Omental fat pad (tissue), 3 donors: ENCODE measurements at regions not wholly inside any gene's neighbourhood (a gene's known extent, or its start where the extent isn't known, plus 50 kb on each side); places are given as distances from the start of the nearest gene placed in this dataset.

Source experiments
- ATAC-seq: fragments of 150-250 bp; one replicate; pipeline ENCODE4 v1.9.1; 2016; ENCODE audit warnings: mild to moderate bottlenecking, moderate library complexity; ENCODE audit not compliant: low FRiP score
- DNase-seq: peaks from one replicate; pipeline ENCODE4 v3.0.0-alpha.2; 2019; ENCODE audit warnings: low spot score
- TF ChIP-seq, protein P1 (sequence below), 3 donors: fragments of 450-650 bp; IDR thresholded peaks; one replicate each; pipeline ENCODE4 v1.5.1; 2016 to 2017; ENCODE audit warnings: antibody characterized with exemption in 3 of 3, mild to moderate bottlenecking in 3 of 3, moderate library complexity in 2 of 3

DNA sequence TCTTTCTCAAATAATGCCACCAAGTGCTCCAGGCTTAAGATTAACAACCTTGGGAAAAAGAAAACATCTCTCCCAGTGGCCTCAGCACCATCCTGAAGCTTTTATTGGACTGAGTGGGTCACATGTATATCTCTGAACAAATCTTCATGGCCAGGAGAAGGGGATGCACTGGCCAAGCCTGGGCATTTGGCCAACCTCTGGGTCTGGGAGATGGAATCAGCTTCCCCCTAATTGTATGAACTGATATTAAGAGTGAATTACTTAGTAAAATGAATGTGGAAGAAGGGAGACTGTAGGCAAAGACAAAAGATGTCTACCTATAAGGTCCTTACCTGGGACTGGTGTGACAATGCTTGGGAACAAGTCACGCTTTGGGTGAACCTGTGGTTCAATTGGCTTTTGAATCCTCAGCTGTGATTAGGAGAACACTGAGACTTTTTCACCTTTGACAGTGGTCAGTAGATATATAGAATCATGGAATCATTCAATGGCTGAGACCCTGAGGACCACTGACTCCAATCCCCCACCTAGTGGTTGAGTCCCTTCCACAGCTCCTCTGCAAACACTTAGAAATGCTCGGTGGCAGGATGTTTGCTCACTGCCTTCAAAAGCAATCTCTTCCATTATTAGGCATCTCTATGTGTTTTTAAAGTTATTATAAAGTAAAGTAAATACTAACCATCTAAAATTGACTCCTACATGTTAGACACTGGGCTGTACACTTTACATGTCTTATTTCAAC, 102.6 kb upstream of the ATP1A1 start:
- no peak for DNase-seq
- TF ChIP-seq, protein P1, sequence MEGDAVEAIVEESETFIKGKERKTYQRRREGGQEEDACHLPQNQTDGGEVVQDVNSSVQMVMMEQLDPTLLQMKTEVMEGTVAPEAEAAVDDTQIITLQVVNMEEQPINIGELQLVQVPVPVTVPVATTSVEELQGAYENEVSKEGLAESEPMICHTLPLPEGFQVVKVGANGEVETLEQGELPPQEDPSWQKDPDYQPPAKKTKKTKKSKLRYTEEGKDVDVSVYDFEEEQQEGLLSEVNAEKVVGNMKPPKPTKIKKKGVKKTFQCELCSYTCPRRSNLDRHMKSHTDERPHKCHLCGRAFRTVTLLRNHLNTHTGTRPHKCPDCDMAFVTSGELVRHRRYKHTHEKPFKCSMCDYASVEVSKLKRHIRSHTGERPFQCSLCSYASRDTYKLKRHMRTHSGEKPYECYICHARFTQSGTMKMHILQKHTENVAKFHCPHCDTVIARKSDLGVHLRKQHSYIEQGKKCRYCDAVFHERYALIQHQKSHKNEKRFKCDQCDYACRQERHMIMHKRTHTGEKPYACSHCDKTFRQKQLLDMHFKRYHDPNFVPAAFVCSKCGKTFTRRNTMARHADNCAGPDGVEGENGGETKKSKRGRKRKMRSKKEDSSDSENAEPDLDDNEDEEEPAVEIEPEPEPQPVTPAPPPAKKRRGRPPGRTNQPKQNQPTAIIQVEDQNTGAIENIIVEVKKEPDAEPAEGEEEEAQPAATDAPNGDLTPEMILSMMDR (IDR thresholded peaks at IDR 0.05): no peak
- ATAC-seq: no peak

DNA sequence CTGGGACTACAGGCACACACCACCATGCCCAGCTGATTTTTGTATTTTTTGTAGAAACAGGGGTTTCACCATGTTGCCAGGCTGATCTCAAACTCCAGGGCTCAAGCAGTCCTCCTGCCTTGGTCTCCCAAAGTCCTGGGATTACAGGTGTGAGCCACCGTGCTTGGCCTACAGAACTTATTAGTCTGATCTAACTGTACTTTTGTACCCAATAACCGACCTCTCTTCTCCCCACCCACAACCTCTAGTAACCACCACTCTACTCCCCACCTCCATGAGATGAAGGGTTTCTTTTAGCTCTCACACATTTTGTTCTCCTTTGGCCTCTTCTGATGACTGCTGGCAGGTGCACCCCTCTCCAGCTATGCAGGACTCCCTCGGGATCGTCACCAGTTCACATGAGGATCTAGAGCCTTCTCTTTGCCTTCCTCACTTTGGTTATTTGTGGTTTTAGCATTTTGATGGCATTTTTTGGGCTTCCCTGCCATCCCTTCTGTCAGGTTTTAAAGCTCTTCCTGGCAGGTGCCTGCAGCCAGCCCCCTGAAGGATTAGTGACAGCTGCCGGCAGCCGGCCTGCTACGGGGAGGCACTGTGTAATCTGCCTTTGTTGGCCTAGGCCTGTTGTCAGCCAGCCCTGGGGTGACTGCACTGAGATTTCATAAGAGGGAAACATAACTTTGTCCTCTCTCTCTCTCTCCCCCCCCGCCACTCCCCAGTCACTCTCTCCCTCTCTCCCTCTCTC, 99.8 kb upstream of the ATP1A1 start:
- DNase-seq (no peak), ATAC-seq (no peak)
- TF ChIP-seq, protein P1 (IDR thresholded peaks at IDR 0.05): no peak

DNA sequence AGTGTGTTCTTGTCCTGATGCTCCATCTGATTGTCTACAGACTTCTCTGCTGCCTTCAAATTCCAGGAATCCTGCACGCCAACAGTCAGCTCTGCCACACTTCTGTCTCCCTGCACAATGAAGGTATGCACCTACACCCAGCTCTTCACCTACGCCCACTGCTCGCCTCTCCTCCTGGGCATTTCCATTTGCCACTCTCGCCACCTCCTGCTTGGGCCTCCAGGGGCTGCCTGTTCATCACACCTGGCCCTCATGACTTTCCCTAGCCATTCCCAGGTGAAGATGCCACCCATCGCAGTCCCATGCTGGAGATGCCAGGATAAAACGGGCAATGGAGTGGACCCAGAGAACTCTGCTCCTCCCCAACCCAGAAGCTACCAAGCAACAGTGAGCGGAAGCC, 96.5 kb upstream of the ATP1A1 start:
- TF ChIP-seq, protein P1 (IDR thresholded peaks at IDR 0.05): no peak
- ATAC-seq (no peak), DNase-seq (no peak)

DNA sequence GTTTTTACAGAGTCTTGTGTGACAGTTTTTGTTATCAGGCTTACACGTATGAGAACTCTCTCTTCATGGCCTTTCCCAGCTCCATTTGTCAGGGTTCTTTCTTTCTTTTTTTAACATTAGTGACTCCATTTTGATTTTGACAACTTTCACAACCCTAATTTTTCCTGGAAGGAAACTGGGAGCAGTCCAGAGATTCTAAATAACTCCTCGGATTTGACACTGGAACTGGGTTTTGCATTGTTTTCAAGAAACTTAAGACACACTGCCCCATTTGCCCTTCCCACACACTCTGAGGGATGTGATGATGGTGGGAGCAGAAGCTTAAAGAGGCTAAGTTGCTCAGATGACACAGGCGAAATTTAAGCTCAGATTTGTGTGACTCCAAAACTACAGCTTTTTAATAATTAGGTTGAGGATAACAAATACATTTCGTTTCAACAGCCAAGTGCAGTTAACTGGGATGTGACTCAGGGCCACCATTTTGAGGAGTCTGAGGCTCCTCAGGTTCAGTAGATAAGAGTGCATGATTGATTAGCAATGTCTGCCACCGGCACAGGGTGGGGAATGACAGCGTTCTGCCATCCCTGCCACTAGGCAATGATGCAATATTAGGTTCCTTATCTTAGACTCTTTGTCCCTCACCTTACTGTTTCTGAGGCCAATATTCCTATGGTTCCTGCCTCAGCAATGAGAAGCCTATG, 95.1 kb upstream of the ATP1A1 start:
- no peak for DNase-seq
- ATAC-seq: no peak
- TF ChIP-seq, protein P1 (IDR thresholded peaks at IDR 0.05): no peak

DNA sequence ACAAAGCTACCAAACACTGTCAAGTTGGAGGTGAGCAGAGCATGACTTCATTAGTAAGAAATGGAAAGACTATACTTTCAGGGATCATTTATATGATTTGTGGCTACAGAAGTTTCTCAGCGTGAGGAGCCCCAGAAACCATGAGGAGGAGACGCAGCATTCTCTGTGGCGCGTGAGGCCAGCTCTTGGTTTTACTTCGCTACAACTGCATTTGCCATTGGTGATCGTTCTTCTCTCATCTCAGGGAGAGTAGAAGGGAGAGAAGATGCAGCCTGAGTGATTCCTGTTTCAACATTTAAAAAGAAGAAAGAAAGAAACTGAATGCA, 94.5 kb upstream of the ATP1A1 start:
- no peak for ATAC-seq
- TF ChIP-seq, protein P1 (IDR thresholded peaks at IDR 0.05): no peak
- DNase-seq: no peak

DNA sequence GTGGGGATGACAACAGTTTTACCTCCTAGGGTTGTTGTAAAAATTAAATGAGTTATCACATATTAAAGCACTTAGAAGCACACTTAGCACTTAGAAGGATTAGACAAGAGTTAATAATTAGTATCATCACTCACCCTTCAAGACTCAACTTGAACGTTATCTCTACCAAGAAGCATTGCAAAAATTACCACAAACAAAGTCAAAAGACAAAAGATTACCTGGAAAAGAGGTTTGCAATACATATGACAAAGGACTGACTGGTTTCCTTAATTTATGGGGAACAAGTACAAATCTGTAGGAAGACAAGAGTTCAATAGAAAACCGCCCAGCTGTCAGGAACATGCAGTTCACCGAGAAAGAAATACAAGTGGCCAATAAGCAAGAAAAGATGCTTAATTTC, 93.3 kb upstream of the ATP1A1 start:
- DNase-seq (no peak), ATAC-seq (no peak)
- TF ChIP-seq, protein P1 (IDR thresholded peaks at IDR 0.05): no peak
